IMR-90 (cell line): ENCODE measurements at regions not wholly inside any gene's neighbourhood (a gene's known extent, or its start where the extent isn't known, plus 50 kb on each side); places are given as distances from the start of the nearest gene placed in this dataset.

Source experiments
- ATAC-seq: fragments of 200-7000 bp; cut with Tn5 transposase; 2 replicates; pipeline ENCODE4 v1.9.1; 2020; ENCODE audit warnings: low read depth, mild to moderate bottlenecking, moderate library complexity
- BruUV-seq: library from RNA; stranded (reverse); fragments of 400-500 nt; replicated peaks from 2 replicates; lab custom pipeline; 2021; lab: Mats Ljungman, UMichigan
- CTCF ChIA-PET: fragments of 300-600 bp; formaldehyde crosslinking; extraction: SDS; loops from one replicate; lab custom pipeline; 2021; ENCODE audit warnings: antibody characterized with exemption; lab: Yijun Ruan, JAX
- POLR2A ChIA-PET: fragments of 300-600 bp; sonication (Branson Sonifier 250); formaldehyde crosslinking; loops from one replicate; lab custom pipeline; 2022; ENCODE audit warnings: antibody characterized with exemption; ENCODE audit not compliant: unreplicated experiment; lab: Charles Lee
- DNase-seq: peaks from one replicate; pipeline ENCODE4 v3.0.0; 2013
- H2AFZ ChIP-seq: replicated peaks from 2 replicates; pipeline ENCODE3; 2013; ENCODE audit warnings: low read length, mild to moderate bottlenecking; ENCODE audit not compliant: poor library complexity
- H2AK5ac ChIP-seq: 2 replicates; pipeline ENCODE4 v1.6.1; 2013; ENCODE audit warnings: low read depth, low read length, inconsistent platforms
- H2AK9ac ChIP-seq: replicated peaks from 2 replicates; pipeline ENCODE3; 2013; ENCODE audit warnings: mild to moderate bottlenecking, low read depth, low read length, moderate library complexity; ENCODE audit not compliant: poor library complexity
- H2BK120ac ChIP-seq: 2 replicates; pipeline ENCODE4 v1.6.1; 2013; ENCODE audit warnings: low read depth, low read length, inconsistent platforms
- H2BK15ac ChIP-seq: 3 replicates; pipeline ENCODE4 v1.6.1; 2013; ENCODE audit warnings: low read depth, low read length, inconsistent platforms
- H2BK20ac ChIP-seq: 2 replicates; pipeline ENCODE4 v1.6.1; 2013; ENCODE audit warnings: low read depth, mild to moderate bottlenecking, inconsistent platforms, low read length, moderate library complexity
- H2BK5ac ChIP-seq: 2 replicates; pipeline ENCODE4 v1.6.1; 2013; ENCODE audit warnings: mild to moderate bottlenecking, low read depth, low read length, inconsistent platforms; ENCODE audit not compliant: poor library complexity, severe bottlenecking
- H3K14ac ChIP-seq: replicated peaks from 2 replicates; pipeline ENCODE4 v1.6.1; 2013; ENCODE audit warnings: low read depth, low read length, inconsistent platforms
- H3K18ac ChIP-seq: 2 replicates; pipeline ENCODE4 v1.6.1; 2013; ENCODE audit warnings: low read depth, low read length, control low read depth
- H3K23ac ChIP-seq: 2 replicates; pipeline ENCODE4 v1.6.1; 2013; ENCODE audit warnings: low read depth, low read length, inconsistent platforms
- H3K27ac ChIP-seq: 2 replicates; pipeline ENCODE4 v1.5.1; 2013; ENCODE audit warnings: mild to moderate bottlenecking, control low read depth, low read length; ENCODE audit not compliant: insufficient read depth
- H3K27me3 ChIP-seq: 2 replicates; pipeline ENCODE4 v1.6.1; 2013; ENCODE audit warnings: low read length; ENCODE audit not compliant: control insufficient read depth, insufficient read depth
- H3K36me3 ChIP-seq: 2 replicates; pipeline ENCODE4 v1.6.1; 2013; ENCODE audit warnings: low read length, mixed read lengths; ENCODE audit not compliant: control insufficient read depth, insufficient read depth
- H3K4ac ChIP-seq: 2 replicates; pipeline ENCODE4 v1.6.1; 2013; ENCODE audit warnings: low read depth, low read length, inconsistent platforms
- H3K4me1 ChIP-seq: 2 replicates; pipeline ENCODE4 v1.6.1; 2013; ENCODE audit warnings: low read length, mixed read lengths; ENCODE audit not compliant: control insufficient read depth, insufficient read depth
- H3K4me2 ChIP-seq: 2 replicates; pipeline ENCODE4 v1.6.1; 2013; ENCODE audit warnings: low read depth, mild to moderate bottlenecking, control low read depth, low read length, moderate library complexity
- H3K4me3 ChIP-seq: 2 replicates; pipeline ENCODE4 v1.5.1; 2013; ENCODE audit warnings: low read depth, mild to moderate bottlenecking, control low read depth, low read length, moderate library complexity; ENCODE audit not compliant: insufficient read depth
- H3K56ac ChIP-seq: 2 replicates; pipeline ENCODE4 v1.6.1; 2013; ENCODE audit warnings: low read length, inconsistent platforms; ENCODE audit not compliant: insufficient read depth; ENCODE audit errors: extremely low read depth
- H3K79me1 ChIP-seq, 2 experiments: 2 replicates each; pipeline ENCODE4 v1.6.1; 2013; ENCODE audit warnings: low read length in 2 of 2, inconsistent platforms in 1 of 2, low read depth in 1 of 2
- H3K9ac ChIP-seq: 2 replicates; pipeline ENCODE4 v1.6.1; 2013; ENCODE audit warnings: low read depth, low read length, control low read depth
- H3K9me1 ChIP-seq: 2 replicates; pipeline ENCODE4 v1.6.1; 2013; ENCODE audit warnings: low read length, inconsistent platforms; ENCODE audit not compliant: insufficient read depth
- H3K9me3 ChIP-seq: 2 replicates; pipeline ENCODE4 v1.6.1; 2013; ENCODE audit warnings: low read length; ENCODE audit not compliant: control insufficient read depth, insufficient read depth
- H4K20me1 ChIP-seq: 2 replicates; pipeline ENCODE4 v1.6.1; 2013; ENCODE audit warnings: low read length, inconsistent platforms; ENCODE audit not compliant: insufficient read depth
- H4K5ac ChIP-seq: 2 replicates; pipeline ENCODE4 v1.6.1; 2013; ENCODE audit warnings: mild to moderate bottlenecking, low read depth, low read length, control low read depth
- H4K8ac ChIP-seq, 2 experiments: 2 replicates each; pipeline ENCODE4 v1.6.1; 2013; ENCODE audit warnings: low read depth in 2 of 2, low read length in 2 of 2, control low read depth in 1 of 2, inconsistent platforms in 1 of 2
- H4K91ac ChIP-seq: 2 replicates; pipeline ENCODE4 v1.6.1; 2013; ENCODE audit warnings: low read depth, low read length, inconsistent platforms; ENCODE audit not compliant: insufficient read depth
- CEBPB ChIP-seq: IDR thresholded peaks from 2 replicates; pipeline ENCODE4 v1.6.1; 2012; ENCODE audit warnings: low read depth, low read length, improper control_type of control experiment
- MAFK ChIP-seq: IDR thresholded peaks from 2 replicates; pipeline ENCODE4 v1.6.1; 2012; ENCODE audit warnings: low read depth, low read length, improper control_type of control experiment
- MAZ ChIP-seq: IDR thresholded peaks from 2 replicates; pipeline ENCODE4 v1.6.1; 2012; ENCODE audit warnings: low read depth, mild to moderate bottlenecking, low read length, improper control_type of control experiment, moderate library complexity, borderline replicate concordance
- RAD21 ChIP-seq: IDR thresholded peaks from 2 replicates; pipeline ENCODE4 v1.6.1; 2012; ENCODE audit warnings: low read length, improper control_type of control experiment
- WGBS, 2 experiments: methylation state at CpG; one replicate each; pipeline versions ENCODE4 v1.1.5 to v1.1.7; 2013; ENCODE audit warnings: missing lambda C conversion rate in 2 of 2; ENCODE audit not compliant: insufficient read length in 1 of 2; ENCODE audit errors: extremely low coverage in 2 of 2; 5-methylcytosine and 5-hydroxymethylcytosine counted together
- dilution Hi-C: fragments of 300-500 bp; cut with HindIII; formaldehyde crosslinking; loops from one replicate; pipeline ENCODE4 v1.14.3; 2018; ENCODE audit warnings: low sequenced_read_pairs; ENCODE audit not compliant: unreplicated experiment
- in situ Hi-C: fragments of 300-500 bp; cut with MboI; formaldehyde crosslinking; loops from 3 replicates; pipeline ENCODE4 v1.14.3; 2019; ENCODE audit warnings: low sequenced_read_pairs, inconsistent platforms, mixed read lengths
- intact Hi-C: fragments of 100-400 bp; cut with micrococcal nuclease; formaldehyde crosslinking; loops from 2 replicates; pipeline ENCODE4 v1.10.0; 2022
- TF ChIP-seq, protein P1 (sequence below): fragments of 150-350 bp; IDR thresholded peaks from 2 replicates; pipeline ENCODE4 v1.6.1; 2017; ENCODE audit warnings: mild to moderate bottlenecking, antibody characterized with exemption, low read length, low read depth

GRCh38 chr13:74622284-74622683 lies 488.1 kb upstream of the KLF12 start:
- Histone ChIP-seq H2AFZ (no peak overlapping the region), H3K36me3 (no peaks in the 10 kb centered on the region), H3K27me3 (no peaks in the 10 kb centered on the region), H3K18ac (no peak overlapping the region), H3K27ac (no peak overlapping the region), H3K4me2 (no peak overlapping the region), H3K56ac (no peak overlapping the region), H2AK9ac (no peak overlapping the region), H3K4me3 (no peak overlapping the region), H2AK5ac (no peak overlapping the region), H3K23ac (no peak overlapping the region), H3K9me1 (no peaks in the 10 kb centered on the region), H3K4me1 (no peaks in the 10 kb centered on the region), H3K79me1 (no peaks in the 10 kb centered on the region), H4K20me1 (no peaks in the 10 kb centered on the region), H2BK20ac (no peak overlapping the region), H4K8ac (no peak overlapping the region), H3K9me3 (no peaks in the 10 kb centered on the region), H2BK15ac (no peak overlapping the region), H4K5ac (no peak overlapping the region), H4K91ac (no peak overlapping the region), H3K14ac (no peak overlapping the region), H2BK120ac (no peak overlapping the region), H3K9ac (no peak overlapping the region), H3K4ac (no peak overlapping the region), H2BK5ac (no peak overlapping the region)
- DNase-seq: no peak
- in situ Hi-C loops (no loop called here), intact Hi-C loops (no loop called here), dilution Hi-C loops (no loop called here)
- no CpG with 5 or more reads among the region's 1 CpG for WGBS, 2 experiments
- ChIA-PET CTCF (no interaction called here), POLR2A (no interaction called here)
- no peak for TF ChIP-seq RAD21
- TF ChIP-seq MAFK: no peak
- TF ChIP-seq CEBPB: no peak
- no peak for TF ChIP-seq MAZ
- TF ChIP-seq, protein P1, sequence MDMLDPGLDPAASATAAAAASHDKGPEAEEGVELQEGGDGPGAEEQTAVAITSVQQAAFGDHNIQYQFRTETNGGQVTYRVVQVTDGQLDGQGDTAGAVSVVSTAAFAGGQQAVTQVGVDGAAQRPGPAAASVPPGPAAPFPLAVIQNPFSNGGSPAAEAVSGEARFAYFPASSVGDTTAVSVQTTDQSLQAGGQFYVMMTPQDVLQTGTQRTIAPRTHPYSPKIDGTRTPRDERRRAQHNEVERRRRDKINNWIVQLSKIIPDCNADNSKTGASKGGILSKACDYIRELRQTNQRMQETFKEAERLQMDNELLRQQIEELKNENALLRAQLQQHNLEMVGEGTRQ: no peak
- BruUV-seq: no TSS peak
- no peak for ATAC-seq
